ENCODE measurements at regions not wholly inside any gene's neighbourhood (a gene's known extent, or its start where the extent isn't known, plus 50 kb on each side); places are given as distances from the start of the nearest gene placed in this dataset.

DNA sequence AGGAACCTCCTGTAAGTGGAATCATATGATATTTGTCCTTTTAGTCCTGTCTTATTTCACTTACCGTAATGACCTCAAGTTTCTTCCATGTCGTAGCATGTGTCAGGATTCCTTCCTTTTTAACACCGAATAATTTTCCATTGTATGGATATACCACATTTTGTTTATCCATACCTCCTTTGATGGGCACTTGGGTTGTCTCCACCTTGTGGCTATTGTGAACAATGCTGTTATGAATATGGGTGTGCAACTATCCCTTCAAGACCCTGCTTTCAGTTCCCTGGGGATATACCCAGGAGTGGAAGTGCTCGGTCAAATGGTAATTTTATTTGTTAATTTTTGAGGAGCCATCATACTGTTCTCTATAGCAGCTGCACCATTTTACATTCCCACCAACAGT is 244.9 kb upstream of the BLID start:
- no peak overlapping the region for H3K9ac ChIP-seq (ENCODE audit: low read depth, low read length)
- H3K18ac ChIP-seq (ENCODE audit: low read depth, low read length): no peak overlapping the region
- no peak overlapping the region for H4K91ac ChIP-seq (ENCODE audit: insufficient read depth, low read depth, low read length)
- H3K4me3 ChIP-seq (ENCODE audit: insufficient read depth, low read depth, low read length): no peak overlapping the region
- no CpG with 5 or more reads among the region's 4 CpGs for WGBS, 2 experiments (ENCODE audit: extremely low coverage in 2 of 2, insufficient read length in 1 of 2)
- ATAC-seq (ENCODE audit: low read depth) (no peak), DNase-seq (no peak)
- POLR2A ChIA-PET (ENCODE audit: unreplicated experiment): no interaction called here
- no peak overlapping the region for H2AFZ ChIP-seq (replicated peaks; ENCODE audit: low read length, poor library complexity)
- no peak overlapping the region for H2BK20ac ChIP-seq (ENCODE audit: low read depth, low read length)
- in situ Hi-C loops (cut with MboI; ENCODE audit: low sequenced_read_pairs): no loop called here
- no peak overlapping the region for H2BK15ac ChIP-seq (ENCODE audit: low read depth, low read length)
- peaks cover 3% of the 10 kb centered on the region; the same call in 1 of the 2 replicates for H3K4me1 ChIP-seq (ENCODE audit: control insufficient read depth, insufficient read depth, low read length)
- H2AK9ac ChIP-seq (replicated peaks; ENCODE audit: low read depth, low read length, poor library complexity): no peak overlapping the region
- H3K14ac ChIP-seq (replicated peaks; ENCODE audit: low read depth, low read length): no peak overlapping the region
- H3K56ac ChIP-seq (ENCODE audit: extremely low read depth, insufficient read depth, low read length): no peak overlapping the region
- no peaks in the 10 kb centered on the region for H4K20me1 ChIP-seq (ENCODE audit: insufficient read depth, low read length)
- H3K4me2 ChIP-seq (ENCODE audit: low read depth, low read length): no peak overlapping the region
- intact Hi-C loops (cut with micrococcal nuclease): no loop called here
- no peaks in the 10 kb centered on the region for H3K27me3 ChIP-seq (ENCODE audit: control insufficient read depth, insufficient read depth, low read length)
- no peak overlapping the region for H4K8ac ChIP-seq (ENCODE audit: low read depth in 2 of 2, low read length in 2 of 2)
- no peak overlapping the region for H4K5ac ChIP-seq (ENCODE audit: low read depth, low read length)
- no peak overlapping the region for H3K27ac ChIP-seq (ENCODE audit: insufficient read depth, low read length)
- no peak overlapping the region for H2AK5ac ChIP-seq (ENCODE audit: low read depth, low read length)
- H3K9me1 ChIP-seq (ENCODE audit: insufficient read depth, low read length): 0 out of 2 replicates have a peak, but pooled peaks cover 3% of the 10 kb centered on the region
- H2BK5ac ChIP-seq (ENCODE audit: low read depth, low read length, poor library complexity, severe bottlenecking): no peak overlapping the region
- no peaks in the 10 kb centered on the region for H3K9me3 ChIP-seq (ENCODE audit: control insufficient read depth, insufficient read depth, low read length)
- peaks cover 11% of the 10 kb centered on the region for H3K36me3 ChIP-seq (ENCODE audit: control insufficient read depth, insufficient read depth, low read length)
- H3K23ac ChIP-seq (ENCODE audit: low read depth, low read length): no peak overlapping the region
- TF ChIP-seq CEBPB (IDR thresholded peaks at IDR 0.05; ENCODE audit: low read depth, low read length) (no peak), RFX5 (IDR thresholded peaks at IDR 0.05; ENCODE audit: low read depth, low read length) (no peak), CHD1 (IDR thresholded peaks at IDR 0.05; ENCODE audit: low read depth, low read length) (no peak), SMC3 (IDR thresholded peaks at IDR 0.05; ENCODE audit: low read depth, low read length) (no peak), RCOR1 (IDR thresholded peaks at IDR 0.05; ENCODE audit: insufficient replicate concordance, low read length) (no peak), FOS (IDR thresholded peaks at IDR 0.05; ENCODE audit: low read depth, low read length) (no peak), MAZ (IDR thresholded peaks at IDR 0.05; ENCODE audit: borderline replicate concordance, low read depth, low read length) (no peak)
- TF ChIP-seq, protein P1, sequence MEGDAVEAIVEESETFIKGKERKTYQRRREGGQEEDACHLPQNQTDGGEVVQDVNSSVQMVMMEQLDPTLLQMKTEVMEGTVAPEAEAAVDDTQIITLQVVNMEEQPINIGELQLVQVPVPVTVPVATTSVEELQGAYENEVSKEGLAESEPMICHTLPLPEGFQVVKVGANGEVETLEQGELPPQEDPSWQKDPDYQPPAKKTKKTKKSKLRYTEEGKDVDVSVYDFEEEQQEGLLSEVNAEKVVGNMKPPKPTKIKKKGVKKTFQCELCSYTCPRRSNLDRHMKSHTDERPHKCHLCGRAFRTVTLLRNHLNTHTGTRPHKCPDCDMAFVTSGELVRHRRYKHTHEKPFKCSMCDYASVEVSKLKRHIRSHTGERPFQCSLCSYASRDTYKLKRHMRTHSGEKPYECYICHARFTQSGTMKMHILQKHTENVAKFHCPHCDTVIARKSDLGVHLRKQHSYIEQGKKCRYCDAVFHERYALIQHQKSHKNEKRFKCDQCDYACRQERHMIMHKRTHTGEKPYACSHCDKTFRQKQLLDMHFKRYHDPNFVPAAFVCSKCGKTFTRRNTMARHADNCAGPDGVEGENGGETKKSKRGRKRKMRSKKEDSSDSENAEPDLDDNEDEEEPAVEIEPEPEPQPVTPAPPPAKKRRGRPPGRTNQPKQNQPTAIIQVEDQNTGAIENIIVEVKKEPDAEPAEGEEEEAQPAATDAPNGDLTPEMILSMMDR (conservative IDR thresholded peaks at IDR 0.05; ENCODE audit: low read depth, low read length): 0 out of 2 replicates have a peak, but pooled peaks have one; percentile 7
- TF ChIP-seq, protein P2, sequence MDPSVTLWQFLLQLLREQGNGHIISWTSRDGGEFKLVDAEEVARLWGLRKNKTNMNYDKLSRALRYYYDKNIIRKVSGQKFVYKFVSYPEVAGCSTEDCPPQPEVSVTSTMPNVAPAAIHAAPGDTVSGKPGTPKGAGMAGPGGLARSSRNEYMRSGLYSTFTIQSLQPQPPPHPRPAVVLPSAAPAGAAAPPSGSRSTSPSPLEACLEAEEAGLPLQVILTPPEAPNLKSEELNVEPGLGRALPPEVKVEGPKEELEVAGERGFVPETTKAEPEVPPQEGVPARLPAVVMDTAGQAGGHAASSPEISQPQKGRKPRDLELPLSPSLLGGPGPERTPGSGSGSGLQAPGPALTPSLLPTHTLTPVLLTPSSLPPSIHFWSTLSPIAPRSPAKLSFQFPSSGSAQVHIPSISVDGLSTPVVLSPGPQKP (IDR thresholded peaks at IDR 0.05; ENCODE audit: borderline replicate concordance, low read depth, low read length): no peak
- BruUV-seq (replicated peaks): no TSS peak
- peaks cover 0 to 3% of the 10 kb centered on the region in 2 experiments; a peak in 1 of 4 replicates for H3K79me1 ChIP-seq (ENCODE audit: low read depth in 1 of 2, low read length in 2 of 2)
- dilution Hi-C loops (cut with HindIII; ENCODE audit: low sequenced_read_pairs, unreplicated experiment): no loop called here
- CTCF ChIA-PET: no interaction called here
- H3K4ac ChIP-seq (ENCODE audit: low read depth, low read length): no peak overlapping the region
- no peak overlapping the region for H2BK120ac ChIP-seq (ENCODE audit: low read depth, low read length)
